GM23248 (cell line): ENCODE measurements at regions not wholly inside any gene's neighbourhood (a gene's known extent, or its start where the extent isn't known, plus 50 kb on each side); places are given as distances from the start of the nearest gene placed in this dataset.
A peak's percentile ranks its signal among the peaks of the same experiment; 100 is the strongest.

ENCODE experiments used
- DNase-seq: peaks from one replicate; pipeline ENCODE4 v3.0.0-alpha.2; 2015
- H2AFZ ChIP-seq: fragments of 200-600 bp; sonication (generic); 2 replicates; pipeline ENCODE4 v1.6.1; 2016; ENCODE audit warnings: antibody characterized with exemption
- H3F3A ChIP-seq: fragments of 200-600 bp; sonication (generic); 2 replicates; pipeline ENCODE4 v1.6.1; 2016; ENCODE audit warnings: mild to moderate bottlenecking, antibody characterized with exemption, mixed run types; ENCODE audit not compliant: insufficient read depth
- H3K27ac ChIP-seq: fragments of 200-600 bp; sonication (generic); 2 replicates; pipeline ENCODE4 v1.5.1; 2016; ENCODE audit warnings: mild to moderate bottlenecking
- H3K27me3 ChIP-seq: fragments of 200-600 bp; sonication (generic); replicated peaks from 2 replicates; pipeline ENCODE4 v1.6.1; 2016; ENCODE audit warnings: mild to moderate bottlenecking; ENCODE audit not compliant: insufficient read depth
- H3K36me3 ChIP-seq: fragments of 200-600 bp; sonication (generic); 2 replicates; pipeline ENCODE4 v1.6.1; 2016; ENCODE audit warnings: low read depth, mild to moderate bottlenecking
- H3K4me1 ChIP-seq: fragments of 200-600 bp; sonication (generic); 2 replicates; pipeline ENCODE4 v1.6.1; 2016; ENCODE audit warnings: mild to moderate bottlenecking; ENCODE audit not compliant: insufficient read depth
- H3K4me2 ChIP-seq: fragments of 200-600 bp; sonication (generic); one replicate; pipeline ENCODE4 v1.6.1; 2016; ENCODE audit warnings: mild to moderate bottlenecking; ENCODE audit not compliant: unreplicated experiment
- H3K4me3 ChIP-seq: fragments of 200-600 bp; sonication (generic); 2 replicates; pipeline ENCODE4 v1.5.1; 2016; ENCODE audit warnings: mild to moderate bottlenecking
- H3K79me2 ChIP-seq: fragments of 200-600 bp; sonication (generic); 2 replicates; pipeline ENCODE4 v1.6.1; 2016; ENCODE audit warnings: mild to moderate bottlenecking; ENCODE audit not compliant: insufficient read depth
- H3K9ac ChIP-seq: fragments of 200-600 bp; sonication (generic); 2 replicates; pipeline ENCODE4 v1.6.1; 2016; ENCODE audit warnings: mild to moderate bottlenecking
- H3K9me2 ChIP-seq: fragments of 200-600 bp; sonication (generic); 2 replicates; pipeline ENCODE4 v1.6.1; 2016; ENCODE audit warnings: mixed run types, mild to moderate bottlenecking, moderate library complexity; ENCODE audit not compliant: insufficient read depth
- H3K9me3 ChIP-seq: fragments of 200-600 bp; sonication (generic); one replicate; pipeline ENCODE4 v1.6.1; 2017; ENCODE audit warnings: low read depth
- H4K20me1 ChIP-seq: fragments of 200-600 bp; sonication (generic); 2 replicates; pipeline ENCODE4 v1.6.0; 2016; ENCODE audit not compliant: insufficient read depth
- EZH2 ChIP-seq: fragments of 200-600 bp; sonication (generic); IDR thresholded peaks from 2 replicates; pipeline ENCODE4 v1.6.1; 2018; ENCODE audit warnings: antibody characterized with exemption, mild to moderate bottlenecking; ENCODE audit not compliant: insufficient read depth, poor library complexity, severe bottlenecking
- EZH2phosphoT487 ChIP-seq: fragments of 200-600 bp; sonication (generic); IDR thresholded peaks from 2 replicates; pipeline ENCODE4 v1.6.1; 2018; ENCODE audit warnings: antibody characterized with exemption, moderate library complexity, mild to moderate bottlenecking, low read depth; ENCODE audit not compliant: insufficient read depth
- WGBS, 2 experiments: methylation state at CpG; one replicate each; pipeline ENCODE4 v1.1.6; 2015 to 2017; ENCODE audit warnings: low lambda C conversion rate in 2 of 2, low coverage in 1 of 2; ENCODE audit errors: missing lambda C conversion rate in 2 of 2; 5-methylcytosine and 5-hydroxymethylcytosine counted together
- in situ Hi-C: fragments of 300-500 bp; cut with MboI; formaldehyde crosslinking; loops from 2 replicates; pipeline ENCODE4 v1.15.0; 2020

DNA sequence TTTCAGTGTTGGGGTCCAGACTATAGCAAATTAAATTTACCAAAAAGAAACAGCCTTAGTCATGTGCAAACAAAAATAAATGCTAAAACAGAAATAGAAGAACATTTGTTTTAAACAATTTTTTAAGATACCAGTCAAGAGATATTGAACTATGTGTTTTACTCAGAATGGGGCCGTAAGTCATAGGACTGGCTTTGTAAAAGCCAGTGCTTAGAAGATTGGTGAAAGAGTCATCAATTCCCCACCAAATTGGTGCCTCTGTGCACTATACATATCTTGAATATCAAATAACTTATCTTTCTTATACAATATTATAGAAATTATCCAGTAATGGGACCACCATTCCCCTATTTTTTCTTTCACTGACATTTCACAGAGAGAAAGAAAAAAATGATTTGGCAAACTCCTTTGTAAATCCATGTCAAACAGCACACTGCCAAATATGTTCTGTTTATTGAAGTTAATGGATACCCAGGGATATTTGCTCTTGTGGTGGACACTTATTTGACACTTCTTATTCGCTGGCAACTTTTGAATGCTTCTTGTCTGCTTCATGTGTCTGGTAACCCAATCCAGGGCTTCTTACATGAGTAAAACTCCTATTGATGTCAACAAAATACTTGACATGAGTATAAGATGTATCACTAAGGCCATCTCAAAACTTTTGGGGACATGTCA is 145.7 kb upstream of the PKN2 start:
- H3K9me3 ChIP-seq: no peaks in the 10 kb centered on the region
- TF ChIP-seq EZH2: no peak
- TF ChIP-seq EZH2phosphoT487: no peak
- in situ Hi-C loops: no loop called here
- H4K20me1 ChIP-seq: no peaks in the 10 kb centered on the region
- no peak overlapping the region for H3K4me3 ChIP-seq
- no peak overlapping the region for H2AFZ ChIP-seq
- no peaks in the 10 kb centered on the region for H3F3A ChIP-seq
- H3K36me3 ChIP-seq: no peaks in the 10 kb centered on the region
- DNase-seq: no peak
- H3K4me1 ChIP-seq: no peaks in the 10 kb centered on the region
- no peak overlapping the region for H3K27ac ChIP-seq
- no peak overlapping the region for H3K4me2 ChIP-seq
- no peak overlapping the region for H3K9ac ChIP-seq
- no peaks in the 10 kb centered on the region for H3K27me3 ChIP-seq
- H3K79me2 ChIP-seq: no peaks in the 10 kb centered on the region
- H3K9me2 ChIP-seq: no peaks in the 10 kb centered on the region
- WGBS, 2 experiments: 55% methylated on average over 2 of the region's 2 CpGs

- H3K4me1 ChIP-seq: no peaks in the 10 kb centered on the region
- H3K4me2 ChIP-seq: no peak overlapping the region
- H2AFZ ChIP-seq: no peak overlapping the region
- no peaks in the 10 kb centered on the region for H4K20me1 ChIP-seq
- H3K27ac ChIP-seq: no peak overlapping the region
- H3K79me2 ChIP-seq: no peaks in the 10 kb centered on the region
- TF ChIP-seq EZH2phosphoT487 (no peak), EZH2 (no peak)
- no peaks in the 10 kb centered on the region for H3K36me3 ChIP-seq
- no peaks in the 10 kb centered on the region for H3K9me2 ChIP-seq
- 51 to 64% methylated on average over 2 of the region's 2 CpGs for WGBS, 2 experiments
- H3K9me3 ChIP-seq: no peaks in the 10 kb centered on the region
- no peaks in the 10 kb centered on the region for H3K27me3 ChIP-seq
- H3K9ac ChIP-seq: no peak overlapping the region
- in situ Hi-C loops: no loop called here
- no peak for DNase-seq
- no peak overlapping the region for H3K4me3 ChIP-seq
- H3F3A ChIP-seq: no peaks in the 10 kb centered on the region
Observed at GRCh38 chr1:88540255-88540654, 143.8 kb upstream of the PKN2 start.

GRCh38 chr1:88541596-88541995 is 142.5 kb upstream of the PKN2 start:
- no peak overlapping the region for H3K27ac ChIP-seq
- H3K27me3 ChIP-seq: no peaks in the 10 kb centered on the region
- no peaks in the 10 kb centered on the region for H4K20me1 ChIP-seq
- H3K9ac ChIP-seq: no peak overlapping the region
- H3K36me3 ChIP-seq: no peaks in the 10 kb centered on the region
- no peaks in the 10 kb centered on the region for H3K9me3 ChIP-seq
- no peak overlapping the region for H3K4me2 ChIP-seq
- no peaks in the 10 kb centered on the region for H3K79me2 ChIP-seq
- no peak overlapping the region for H2AFZ ChIP-seq
- no peaks in the 10 kb centered on the region for H3K9me2 ChIP-seq
- no peaks in the 10 kb centered on the region for H3K4me1 ChIP-seq
- H3K4me3 ChIP-seq: no peak overlapping the region
- H3F3A ChIP-seq: no peaks in the 10 kb centered on the region
- WGBS, 2 experiments: 47 to 71% methylated on average over 1 of the region's 1 CpG
- DNase-seq: no peak
- TF ChIP-seq EZH2 (no peak), EZH2phosphoT487 (no peak)
- in situ Hi-C loops: no loop called here

DNA sequence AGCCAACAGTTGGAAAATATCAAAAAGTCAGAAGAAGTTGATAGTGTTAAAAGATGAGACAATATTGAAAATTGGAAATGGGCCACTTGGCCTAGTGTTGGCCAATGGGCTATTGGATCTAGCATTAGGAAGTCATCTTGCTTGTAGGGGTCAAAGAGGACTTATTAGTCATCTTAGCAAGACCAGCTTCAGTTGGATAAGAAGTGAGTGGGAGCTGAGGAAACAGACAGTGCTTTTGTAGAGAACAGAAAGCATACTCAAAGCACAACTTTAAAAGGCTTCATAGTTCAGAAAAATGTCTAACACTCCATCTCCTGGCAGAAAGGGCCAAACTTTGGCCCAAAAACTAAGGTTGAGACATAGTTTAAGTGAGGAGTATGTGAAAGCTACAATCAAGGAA is 139.9 kb upstream of the PKN2 start:
- no peaks in the 10 kb centered on the region for H3F3A ChIP-seq
- in situ Hi-C loops: no loop called here
- H3K4me1 ChIP-seq: no peaks in the 10 kb centered on the region
- DNase-seq: no peak
- H2AFZ ChIP-seq: no peak overlapping the region
- no peaks in the 10 kb centered on the region for H3K9me3 ChIP-seq
- no peaks in the 10 kb centered on the region for H3K36me3 ChIP-seq
- H3K4me3 ChIP-seq: no peak overlapping the region
- H3K27me3 ChIP-seq: no peaks in the 10 kb centered on the region
- TF ChIP-seq EZH2 (no peak), EZH2phosphoT487 (no peak)
- H3K79me2 ChIP-seq: no peaks in the 10 kb centered on the region
- no peaks in the 10 kb centered on the region for H3K9me2 ChIP-seq
- no peaks in the 10 kb centered on the region for H4K20me1 ChIP-seq
- H3K4me2 ChIP-seq: no peak overlapping the region
- H3K27ac ChIP-seq: no peak overlapping the region
- H3K9ac ChIP-seq: no peak overlapping the region

DNA sequence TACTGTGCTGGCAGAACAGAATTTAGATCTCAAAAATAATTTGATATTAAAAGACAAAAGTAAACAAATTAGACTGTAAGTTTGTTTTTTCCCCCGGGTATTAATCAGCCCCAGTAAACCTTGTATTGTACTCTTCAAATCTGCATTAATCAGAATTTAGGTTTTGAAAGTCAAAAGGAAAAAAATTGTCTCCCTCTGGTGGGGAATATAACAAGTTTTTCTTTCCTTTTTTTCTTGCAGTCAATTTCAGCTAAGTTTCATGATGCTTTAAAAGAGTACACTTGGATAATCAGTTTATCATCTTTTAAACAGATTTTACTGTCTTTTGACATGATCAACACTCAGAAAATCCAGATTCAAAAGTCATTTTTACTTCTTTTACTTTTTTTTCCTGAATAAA is 134.5 kb upstream of the PKN2 start:
- no peak overlapping the region for H3K4me2 ChIP-seq
- no peaks in the 10 kb centered on the region for H3K36me3 ChIP-seq
- no peak overlapping the region for H2AFZ ChIP-seq
- no peaks in the 10 kb centered on the region for H3K9me2 ChIP-seq
- no peak overlapping the region for H3K9ac ChIP-seq
- H3K79me2 ChIP-seq: no peaks in the 10 kb centered on the region
- no peaks in the 10 kb centered on the region for H3K9me3 ChIP-seq
- no peak for TF ChIP-seq EZH2
- TF ChIP-seq EZH2phosphoT487: no peak
- H3K4me3 ChIP-seq: no peak overlapping the region
- peak; percentile 12 for DNase-seq
- in situ Hi-C loops: no loop called here
- no peaks in the 10 kb centered on the region for H4K20me1 ChIP-seq
- no peaks in the 10 kb centered on the region for H3K4me1 ChIP-seq
- 0 to 7% methylated on average over 1 of the region's 1 CpG for WGBS, 2 experiments
- no peaks in the 10 kb centered on the region for H3K27me3 ChIP-seq
- no peaks in the 10 kb centered on the region for H3F3A ChIP-seq
- no peak overlapping the region for H3K27ac ChIP-seq
